Amniotic epithelial cell (primary cell): ENCODE measurements at regions not wholly inside any gene's neighbourhood (a gene's known extent, or its start where the extent isn't known, plus 50 kb on each side); places are given as distances from the start of the nearest gene placed in this dataset.
"Not testable (repeated sequence)": the region's sequence is repeated elsewhere in the genome, so short reads cannot be mapped to it uniquely, and the experiment has no call there.

Experiments used
- DNase-seq: peaks from one replicate; pipeline ENCODE4 v3.0.0-alpha.2; 2010; ENCODE audit warnings: low read depth

DNA sequence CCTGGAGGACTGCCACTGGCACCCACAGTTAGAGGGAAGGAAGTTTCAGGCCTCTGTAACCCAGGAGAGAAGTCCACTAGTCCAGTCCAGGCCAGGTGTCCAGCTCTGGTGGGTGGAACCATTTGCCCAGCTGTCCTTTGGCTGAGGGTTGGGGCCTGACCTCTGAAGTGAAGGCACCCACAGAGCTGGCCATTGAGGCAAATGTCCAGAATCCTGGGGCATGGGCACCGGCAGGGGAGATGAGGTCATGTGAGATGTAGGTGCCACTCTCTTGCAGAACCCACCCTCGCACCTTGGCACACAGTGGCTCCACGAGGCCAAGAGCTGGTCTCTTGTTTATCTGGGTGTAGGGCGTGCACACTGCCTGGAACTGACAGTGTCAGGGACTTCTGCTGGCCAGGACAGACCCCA lies 162.8 kb downstream of the SMAD6 start:
- no peak for DNase-seq

DNA sequence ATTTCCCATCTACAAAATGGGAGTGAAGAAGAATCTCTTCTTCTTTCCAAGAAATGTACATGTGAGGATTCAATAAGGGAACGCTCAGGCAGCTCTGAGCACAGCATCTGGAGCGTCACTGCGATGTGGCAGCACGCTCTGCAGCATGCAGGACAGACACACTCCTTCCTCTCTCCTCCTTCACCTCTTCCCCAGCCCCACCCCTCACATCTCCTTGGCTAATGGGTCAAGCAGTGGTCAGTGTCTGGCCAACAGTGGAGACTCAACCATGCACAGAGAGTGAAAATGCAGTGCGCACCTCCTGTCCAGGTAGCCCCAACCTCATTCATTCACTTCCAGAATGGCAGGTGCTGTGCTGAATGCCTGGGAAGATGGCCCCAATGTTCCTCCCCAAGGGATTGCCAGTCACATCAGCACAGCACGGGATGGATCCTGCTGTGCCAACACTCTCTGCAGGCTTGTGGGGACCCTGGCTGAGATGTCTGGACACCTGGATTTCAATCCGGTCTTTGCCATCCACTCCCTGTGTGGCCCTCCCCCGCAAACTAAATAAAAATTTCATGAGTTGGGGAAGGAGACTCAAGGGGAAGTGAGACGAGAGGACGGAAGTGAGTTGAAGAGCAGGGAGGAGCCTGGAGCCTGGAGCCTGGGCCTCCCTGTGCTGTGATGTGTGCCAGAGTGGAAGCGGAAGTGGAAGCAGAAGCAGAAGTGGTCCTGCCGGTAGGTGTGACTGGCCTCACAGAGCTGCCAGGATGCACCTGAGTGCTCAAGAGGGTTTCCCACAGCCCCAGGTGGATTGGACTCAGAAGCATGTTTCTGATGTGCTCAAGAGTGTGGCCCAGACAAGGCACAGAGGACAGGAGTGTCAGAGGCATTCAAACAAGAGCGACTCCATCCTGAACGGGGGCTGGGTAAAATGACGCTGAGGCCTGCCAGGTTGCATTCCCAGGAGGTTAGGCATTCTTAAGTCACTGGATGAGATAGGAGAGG lies 163.9 kb downstream of the SMAD6 start:
- no peak for DNase-seq

DNA sequence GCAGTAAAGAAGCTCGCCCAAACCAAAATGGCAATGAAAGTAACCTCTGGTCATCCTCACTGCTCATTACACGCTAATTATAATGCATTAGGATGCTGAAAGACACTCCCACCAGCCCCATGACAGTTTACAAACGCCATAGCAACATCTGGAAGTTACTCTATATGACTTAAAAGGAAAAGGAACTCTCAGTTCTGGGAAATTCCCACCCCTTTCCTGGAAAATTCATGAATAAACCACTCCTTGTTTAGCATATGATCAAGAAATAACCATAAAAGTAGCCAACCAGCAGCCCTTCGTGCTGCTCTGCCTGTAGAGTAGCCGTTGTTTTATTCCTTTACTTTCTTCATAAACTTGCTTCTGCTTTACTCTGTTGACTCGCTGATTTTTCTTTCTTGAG lies 164.6 kb downstream of the SMAD6 start:
- DNase-seq: no peak

DNA sequence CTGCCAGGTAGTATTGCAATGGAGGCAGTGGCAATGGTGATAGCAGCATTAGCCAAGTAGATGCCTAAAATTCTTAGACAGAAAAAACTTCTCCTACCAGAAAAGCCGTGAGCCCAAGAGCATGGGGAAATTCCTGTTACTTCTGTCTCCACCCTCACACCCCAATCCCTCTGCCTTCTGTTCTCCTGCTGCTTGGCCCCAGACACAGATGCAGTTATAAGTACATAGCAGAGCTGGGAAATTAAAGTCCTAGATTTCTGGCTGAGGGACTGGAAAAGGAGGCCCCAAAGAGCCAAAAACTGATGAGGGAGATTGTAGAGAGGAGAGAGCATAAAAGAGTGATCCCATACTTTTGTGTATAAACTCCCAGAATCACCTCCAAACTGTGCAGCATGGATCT lies 166.9 kb downstream of the SMAD6 start:
- no peak for DNase-seq

DNA sequence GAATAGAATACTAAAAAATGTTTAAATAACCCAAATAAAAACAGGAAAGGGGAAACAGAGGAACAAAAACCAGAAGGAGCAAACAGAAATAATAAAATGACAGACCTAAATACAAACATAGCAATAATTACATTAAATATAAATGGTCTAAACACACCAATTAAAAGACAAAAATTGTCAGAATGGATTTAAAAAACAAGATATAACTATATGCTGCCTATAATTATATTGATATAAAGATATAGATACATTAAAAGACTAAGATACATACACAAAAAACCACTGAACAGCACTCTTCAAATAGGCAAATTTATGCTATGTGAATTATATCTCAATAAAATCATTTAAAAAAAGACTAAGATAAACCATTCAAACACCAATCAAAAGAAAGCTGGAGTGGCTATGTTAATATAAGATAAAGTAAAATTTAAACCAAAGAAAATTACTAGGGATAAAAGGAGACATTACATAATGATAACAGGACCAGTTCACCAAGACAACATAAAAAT lies 168.9 kb downstream of the SMAD6 start:
- no peak for DNase-seq

DNA sequence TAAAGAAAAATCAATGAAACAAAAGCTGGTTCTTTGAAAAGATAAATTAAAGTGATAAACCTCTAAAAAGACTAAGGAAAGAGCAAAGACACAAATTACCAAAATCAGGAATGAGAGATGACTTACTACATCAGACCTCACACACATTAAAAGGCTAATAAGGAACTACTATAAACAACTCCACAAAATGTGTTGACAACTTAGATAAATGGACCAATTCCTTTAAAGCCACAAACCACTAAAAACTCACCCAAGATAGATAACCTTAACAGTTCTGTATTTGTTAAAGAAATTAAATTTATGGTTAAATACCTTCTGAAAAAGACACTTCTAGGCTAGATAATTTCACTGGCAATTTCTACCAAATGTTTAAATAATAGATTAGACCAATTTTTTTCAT lies 170.4 kb downstream of the SMAD6 start:
- DNase-seq: peak; percentile 66

DNA sequence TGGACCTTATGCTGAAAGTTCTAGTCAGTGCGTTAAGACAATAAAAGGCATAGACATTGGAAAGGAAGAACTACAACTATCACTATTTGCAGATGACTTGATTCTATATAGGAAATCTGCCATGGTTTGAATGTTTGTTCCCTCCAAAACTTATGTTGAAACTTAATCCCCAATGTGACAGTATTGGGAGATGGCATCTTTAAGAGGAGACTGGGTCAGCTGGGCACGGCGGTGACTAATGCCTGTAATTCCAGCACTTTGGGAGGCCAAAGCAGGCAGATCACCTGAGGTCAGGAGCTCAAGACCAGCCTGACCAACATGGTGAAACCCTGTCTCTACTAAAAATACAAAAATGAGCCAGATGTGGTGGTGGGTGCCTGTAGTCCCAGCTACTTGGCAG lies 171.3 kb downstream of the SMAD6 start:
- DNase-seq: not testable (repeated sequence)

DNA sequence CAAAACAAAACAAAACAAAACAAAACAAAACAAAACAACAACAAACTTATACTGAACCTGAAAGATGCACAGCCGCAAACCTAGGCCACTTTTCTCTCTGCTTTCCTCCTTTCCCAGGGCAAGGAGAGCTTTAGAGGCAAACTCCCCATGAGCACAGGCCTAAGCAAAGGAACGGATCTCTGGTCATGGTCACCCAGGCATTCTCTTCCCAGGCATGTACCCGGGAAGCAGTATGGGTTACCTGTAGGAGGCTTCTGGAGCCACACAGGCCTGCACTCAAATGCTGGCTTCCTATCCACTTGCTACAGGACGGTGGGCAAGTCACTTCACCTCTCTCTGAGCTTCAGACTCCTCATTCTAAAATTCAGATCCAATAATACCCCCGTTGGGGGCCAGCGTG lies 171.8 kb downstream of the SMAD6 start:
- DNase-seq: no peak

DNA sequence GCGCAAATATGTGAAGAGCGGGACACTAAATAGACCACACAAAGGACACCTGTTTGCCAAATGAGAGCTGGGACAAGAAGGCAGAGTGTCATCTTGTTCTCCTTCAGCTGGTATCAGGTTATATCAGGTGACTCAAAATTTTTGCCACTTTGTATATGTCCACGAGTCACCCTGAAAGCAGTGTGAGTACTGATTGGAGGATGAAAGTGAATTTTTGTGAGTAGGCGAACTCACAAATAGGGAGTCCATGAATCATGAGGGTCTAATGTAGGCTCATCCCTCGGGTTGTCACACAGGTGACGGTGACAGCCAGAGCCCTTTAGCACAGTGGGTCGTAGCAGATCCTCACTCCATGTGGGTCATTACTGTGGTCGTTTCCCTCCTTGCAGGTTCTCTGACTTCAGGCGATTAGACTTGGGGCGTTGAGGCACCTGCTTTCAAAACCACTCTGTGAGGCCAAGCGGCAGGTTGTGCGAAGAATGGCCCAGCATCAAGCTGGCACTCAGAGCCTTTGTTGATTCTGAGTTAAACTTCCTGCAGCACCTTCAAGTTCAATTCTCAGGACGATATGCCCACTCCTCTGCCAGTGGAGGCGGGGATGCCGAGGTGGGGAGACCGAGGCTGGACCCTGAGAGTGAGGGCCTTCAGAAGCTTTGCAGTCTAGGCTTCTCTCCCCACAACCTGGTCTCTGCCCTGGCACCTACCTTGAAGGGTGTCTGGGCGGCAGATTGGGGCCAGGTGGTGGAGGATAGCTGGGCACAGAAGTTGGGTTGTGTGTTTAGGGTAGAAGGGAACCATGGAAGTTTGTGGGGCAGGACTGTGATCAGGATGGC lies 173.8 kb downstream of the SMAD6 start:
- DNase-seq: no peak

DNA sequence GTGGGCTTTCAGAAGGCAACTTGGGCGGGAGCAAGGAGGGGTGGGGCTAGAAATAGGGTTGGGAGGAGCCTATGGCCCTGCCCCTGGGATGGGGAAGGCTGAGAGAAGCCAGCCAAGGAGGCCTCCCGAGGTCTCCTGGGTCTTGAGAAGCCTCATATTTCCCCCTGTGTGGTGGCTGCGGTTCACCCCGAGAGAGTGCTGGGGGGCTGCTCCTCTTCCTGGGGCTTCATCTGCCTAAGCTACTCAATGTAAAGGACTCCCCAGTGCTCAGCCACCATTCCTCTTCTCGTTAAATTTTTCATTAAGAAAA lies 174.3 kb downstream of the SMAD6 start:
- no peak for DNase-seq

DNA sequence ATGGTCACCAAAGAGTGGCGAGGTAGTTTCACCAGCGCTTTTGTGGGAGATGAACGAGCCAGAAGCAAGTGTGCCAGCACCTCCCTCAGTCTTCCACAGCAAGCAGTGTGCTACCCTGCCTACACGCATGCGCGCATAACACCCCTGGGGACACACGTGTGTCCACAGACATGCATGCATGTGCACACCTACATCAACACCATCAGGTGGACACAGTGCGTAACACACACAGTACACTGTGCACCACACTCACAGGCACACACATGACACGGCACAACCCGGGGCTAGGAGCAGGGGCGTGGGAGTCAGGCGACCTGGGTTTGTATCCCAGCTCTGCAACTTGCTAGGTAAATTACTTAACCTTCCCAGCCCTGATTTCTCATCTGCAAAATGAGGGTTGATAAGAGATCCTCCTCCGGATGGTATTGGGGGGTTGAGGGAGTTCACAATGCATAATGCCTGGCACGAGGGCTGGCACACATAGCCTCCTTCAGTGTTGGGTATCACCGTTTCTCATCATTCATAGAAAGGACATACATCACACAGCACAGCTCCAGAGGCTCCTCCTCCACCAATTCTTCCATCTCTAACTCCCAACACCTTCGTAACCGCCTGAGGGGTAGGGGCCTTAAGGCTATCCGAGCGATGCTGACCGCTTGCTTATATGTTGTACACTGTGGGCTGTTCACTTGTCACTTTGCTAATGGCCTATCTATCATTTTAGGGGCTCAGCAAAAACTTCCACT lies 174.9 kb downstream of the SMAD6 start:
- no peak for DNase-seq

DNA sequence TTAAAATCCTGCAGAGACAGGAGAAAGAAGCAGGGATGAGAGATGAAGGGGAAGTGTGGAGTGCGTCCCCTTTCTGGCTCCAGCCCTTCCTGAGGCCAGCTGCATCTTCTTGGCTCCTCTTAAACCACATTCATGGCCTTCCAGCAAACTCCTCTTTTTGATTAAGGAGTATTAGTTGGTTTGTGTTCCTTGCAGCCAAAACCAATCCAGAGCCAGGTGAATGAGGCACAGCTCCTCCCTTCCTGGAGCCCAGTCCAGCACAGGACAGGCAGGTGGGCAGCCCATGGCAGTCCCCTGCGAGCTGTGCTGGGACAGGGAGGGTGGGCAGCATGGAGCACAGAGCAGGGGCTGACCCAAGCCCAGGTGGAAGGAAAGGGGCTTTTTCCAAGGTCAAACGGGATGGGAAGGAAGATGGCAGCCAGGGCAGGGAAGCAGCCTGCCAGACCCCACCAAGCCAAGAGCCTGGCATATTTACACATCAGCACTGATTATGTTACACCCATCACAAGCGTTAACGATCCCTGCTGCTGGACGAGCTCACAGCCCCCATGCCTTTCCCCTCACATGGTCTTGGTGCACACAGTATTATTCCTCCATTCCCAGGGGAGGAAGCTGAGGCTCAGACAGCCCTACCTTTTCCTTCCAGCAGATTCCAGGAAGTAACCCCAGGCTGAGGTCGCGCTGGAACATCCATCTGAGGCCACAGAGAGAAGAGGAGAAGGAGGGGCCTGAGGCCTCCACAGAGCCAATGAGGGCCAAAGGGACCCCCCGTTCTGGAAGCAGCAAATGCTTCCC lies 175.6 kb downstream of the SMAD6 start:
- no peak for DNase-seq

DNA sequence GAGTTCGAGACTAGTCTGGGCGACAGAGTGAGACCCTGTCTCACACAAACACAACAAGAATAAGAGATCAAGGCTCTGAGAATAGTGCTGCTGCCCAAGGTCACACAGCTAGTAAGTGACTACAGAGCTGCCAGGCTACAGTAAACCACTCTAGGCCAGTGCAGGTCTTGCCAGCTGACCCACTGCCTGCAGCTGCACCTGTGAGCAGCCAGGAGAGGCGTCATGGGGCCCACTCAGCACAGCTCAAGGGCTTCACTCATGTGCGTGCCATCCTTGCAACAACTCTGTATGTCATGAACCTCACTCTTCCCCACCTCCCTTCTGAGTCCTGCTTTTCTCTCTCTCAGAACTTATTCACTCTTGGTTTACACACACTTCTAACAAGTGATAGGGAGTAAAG lies 176.7 kb downstream of the SMAD6 start:
- no peak for DNase-seq

DNA sequence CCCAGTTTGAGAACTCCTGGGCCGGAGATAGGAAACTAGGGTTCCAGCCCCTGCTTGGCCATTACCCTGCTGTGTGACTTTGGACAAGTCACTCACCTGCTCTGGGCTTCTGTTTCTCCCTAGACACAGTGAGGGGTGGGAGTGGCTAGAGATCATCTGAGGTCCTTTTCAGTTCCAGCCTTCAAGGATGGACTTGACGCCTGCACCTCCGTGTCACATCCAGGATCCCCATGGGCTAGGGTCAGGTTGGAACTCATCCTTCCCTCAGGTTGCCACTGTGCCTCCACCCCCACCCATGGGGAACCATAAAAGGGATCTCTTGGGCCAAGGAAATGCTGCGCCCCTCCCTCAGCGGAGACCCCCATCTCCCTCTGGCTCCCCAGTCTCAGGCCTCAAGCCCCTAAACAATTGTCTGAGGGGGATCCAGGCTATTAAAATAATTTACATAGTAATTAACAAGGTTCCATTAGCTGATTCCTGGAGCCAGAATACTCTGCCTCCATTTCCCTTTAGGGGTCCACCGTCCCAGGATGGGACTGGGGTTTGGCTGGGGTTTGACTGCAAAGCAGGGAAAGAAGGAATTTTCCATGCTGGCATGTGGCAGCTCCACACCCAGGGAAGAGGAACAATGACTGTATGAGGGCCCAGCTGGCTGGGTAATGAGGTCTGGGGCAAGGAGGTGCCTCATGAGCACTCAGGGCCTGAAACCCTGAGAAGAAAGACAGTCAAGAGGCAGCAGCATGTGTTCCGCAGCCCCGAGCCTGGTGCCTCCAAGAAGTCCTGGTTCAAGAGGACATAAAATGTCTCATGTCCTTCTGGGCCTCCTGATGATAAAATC lies 177.7 kb downstream of the SMAD6 start:
- no peak for DNase-seq

DNA sequence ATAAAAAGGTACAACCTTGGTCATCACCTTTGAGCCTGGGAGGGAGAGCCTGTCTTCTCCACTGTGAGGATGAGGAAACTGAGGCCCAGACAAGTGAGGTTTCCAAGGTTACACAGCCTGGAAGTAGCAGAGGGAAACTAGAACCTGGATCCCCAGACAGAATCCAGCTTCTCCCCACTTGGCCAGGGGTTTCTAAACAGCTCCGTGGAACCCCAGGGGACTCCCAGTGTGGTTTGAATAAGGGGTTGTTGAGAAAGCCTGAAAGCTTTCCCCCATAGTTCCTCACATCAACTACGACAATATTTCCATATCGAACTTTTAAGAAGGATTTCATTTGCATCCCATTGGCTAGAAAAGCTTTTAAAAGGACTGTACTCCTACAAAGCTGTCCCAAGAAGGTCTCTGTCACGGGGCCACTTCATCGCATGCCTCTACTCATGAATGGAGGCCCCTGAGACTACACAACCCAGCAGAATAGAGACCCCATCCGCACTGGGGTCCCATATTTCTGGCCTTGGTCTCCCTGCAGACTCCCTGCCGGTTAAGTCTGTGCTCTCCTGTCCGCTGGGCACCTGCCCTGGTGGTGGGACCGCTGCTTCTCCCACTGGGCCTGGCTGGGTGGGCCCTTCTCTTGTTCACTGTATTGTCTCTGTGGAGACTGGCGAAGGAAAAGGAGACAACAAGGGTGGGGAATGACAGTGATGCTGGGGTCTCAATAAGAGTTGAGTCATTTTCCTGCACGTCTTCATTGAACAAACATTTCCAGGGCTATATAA lies 178.5 kb downstream of the SMAD6 start:
- no peak for DNase-seq

DNA sequence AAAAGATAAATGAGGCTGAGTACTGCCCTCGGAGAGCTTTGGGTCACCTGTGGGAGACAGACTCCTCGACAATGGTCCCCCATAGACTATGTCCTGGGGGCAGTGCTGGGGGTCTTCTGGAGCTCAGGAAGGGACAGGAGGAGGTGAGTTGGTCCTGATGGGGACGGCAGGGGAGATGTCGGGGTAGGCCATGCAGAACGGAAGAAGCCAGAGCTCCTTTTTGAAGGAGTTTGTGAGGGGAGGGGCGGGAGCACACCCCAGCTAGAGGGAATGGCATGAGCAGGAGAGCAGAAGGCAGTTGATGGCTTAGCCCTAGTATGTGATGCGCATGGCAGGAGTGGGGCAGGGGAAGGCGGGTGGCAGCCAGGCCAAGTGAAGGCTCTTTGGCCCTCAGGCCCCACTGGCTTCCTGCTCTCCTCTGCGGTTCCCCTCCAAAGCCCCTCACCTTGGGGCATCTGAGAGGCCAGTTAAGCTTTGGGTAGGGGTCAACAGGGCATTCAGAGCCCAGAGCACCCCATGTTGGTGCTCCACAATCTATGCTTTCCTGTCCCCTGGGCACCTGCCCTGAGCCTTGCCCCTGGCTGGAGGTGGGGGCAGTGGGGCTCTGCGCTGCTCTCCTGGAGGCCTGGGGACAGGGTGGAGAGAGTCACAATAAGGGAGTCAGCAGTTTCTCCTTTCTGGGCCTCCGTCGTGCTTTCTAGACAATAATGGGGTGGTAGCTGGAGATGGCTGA lies 179.3 kb downstream of the SMAD6 start:
- DNase-seq: no peak

DNA sequence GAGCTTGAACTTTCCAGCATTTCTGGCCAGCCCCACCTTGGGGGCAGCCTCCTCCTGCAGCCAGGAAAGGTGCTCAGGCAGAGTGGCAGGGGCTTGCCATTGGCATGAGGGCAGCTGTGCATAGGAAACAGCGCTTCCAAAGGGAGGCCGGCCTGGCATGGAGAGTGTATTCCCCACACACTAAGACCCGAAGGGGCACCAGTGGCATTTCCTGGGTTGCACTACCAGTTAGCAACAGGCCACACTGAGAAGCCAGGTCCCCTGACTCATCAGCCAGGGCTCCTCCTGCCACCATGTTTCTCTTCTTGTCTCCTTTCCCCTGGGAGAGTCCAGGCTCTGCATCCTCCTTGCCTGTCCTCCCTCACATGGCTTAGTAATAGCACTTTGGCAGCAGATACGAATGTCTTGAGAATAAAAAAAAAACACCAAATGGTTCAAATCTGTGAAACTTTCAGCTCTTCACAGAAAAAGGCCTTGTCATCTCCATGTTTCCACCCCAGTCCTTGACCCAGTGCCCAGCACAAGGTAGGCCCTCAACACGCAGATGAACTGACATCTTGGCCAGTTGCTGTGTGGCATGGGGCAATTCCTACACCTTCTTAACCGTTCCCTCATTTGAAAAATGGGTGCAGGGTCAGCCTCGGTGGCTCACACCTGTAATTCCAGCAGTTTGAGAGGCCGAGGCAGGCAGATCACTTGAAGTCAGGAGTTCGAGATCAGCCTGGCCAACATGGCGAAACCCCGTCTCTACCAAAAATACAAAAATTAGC lies 180.4 kb downstream of the SMAD6 start:
- DNase-seq: peak; percentile 74

DNA sequence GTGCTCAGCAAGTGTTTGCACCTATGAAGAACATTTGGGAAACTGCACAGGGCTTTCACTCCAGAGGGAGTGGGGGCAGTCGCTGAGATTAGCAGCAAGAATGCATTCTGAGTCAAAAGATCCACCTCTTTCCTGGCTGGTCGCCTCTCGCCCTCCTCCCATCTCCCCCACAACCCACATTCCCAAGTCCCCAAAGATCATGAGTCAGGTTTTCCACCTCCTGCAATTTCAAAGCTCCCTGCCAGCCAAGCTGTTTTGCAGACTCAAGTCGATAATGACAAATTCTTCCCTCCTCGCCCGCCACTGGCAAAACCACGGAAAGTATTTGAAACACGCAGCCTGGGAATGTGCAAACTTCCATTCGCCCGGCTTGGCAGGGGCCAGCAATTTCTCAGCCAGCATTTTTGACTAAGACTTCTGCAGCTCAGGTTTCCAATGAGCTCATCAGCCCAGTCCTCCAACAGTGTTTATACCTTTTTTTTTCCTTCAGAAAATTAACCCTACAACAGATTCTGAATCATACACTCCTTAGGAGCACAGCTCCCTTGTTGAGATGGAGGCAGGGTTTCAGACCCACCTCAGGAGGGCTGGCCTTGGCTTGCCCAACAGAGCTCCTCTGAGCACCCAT lies 181.4 kb downstream of the SMAD6 start:
- DNase-seq: peak; percentile 100
